ENCODE measurements at regions not wholly inside any gene's neighbourhood (a gene's known extent, or its start where the extent isn't known, plus 50 kb on each side); places are given as distances from the start of the nearest gene placed in this dataset.

DNA sequence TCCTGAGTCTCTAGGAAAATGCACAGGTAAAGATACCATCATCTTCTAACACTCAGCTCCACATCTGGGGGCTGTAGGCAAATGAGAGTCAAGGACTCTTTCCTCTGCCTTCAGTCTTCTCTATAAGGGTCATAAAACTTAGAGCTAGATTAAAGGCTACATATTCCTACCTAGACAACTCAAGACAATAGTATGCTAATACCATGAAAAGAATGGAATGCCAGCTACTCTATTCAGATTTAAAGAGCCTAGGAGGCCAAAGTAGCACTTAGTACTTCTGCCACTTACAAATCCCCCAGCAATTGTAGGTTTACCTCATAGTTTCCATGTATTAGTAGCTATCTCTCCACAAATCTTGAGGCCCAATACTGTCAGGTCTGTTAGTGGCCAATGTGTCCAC is 453.0 kb downstream of the SLITRK5 start:
- TF ChIP-seq, protein P1, sequence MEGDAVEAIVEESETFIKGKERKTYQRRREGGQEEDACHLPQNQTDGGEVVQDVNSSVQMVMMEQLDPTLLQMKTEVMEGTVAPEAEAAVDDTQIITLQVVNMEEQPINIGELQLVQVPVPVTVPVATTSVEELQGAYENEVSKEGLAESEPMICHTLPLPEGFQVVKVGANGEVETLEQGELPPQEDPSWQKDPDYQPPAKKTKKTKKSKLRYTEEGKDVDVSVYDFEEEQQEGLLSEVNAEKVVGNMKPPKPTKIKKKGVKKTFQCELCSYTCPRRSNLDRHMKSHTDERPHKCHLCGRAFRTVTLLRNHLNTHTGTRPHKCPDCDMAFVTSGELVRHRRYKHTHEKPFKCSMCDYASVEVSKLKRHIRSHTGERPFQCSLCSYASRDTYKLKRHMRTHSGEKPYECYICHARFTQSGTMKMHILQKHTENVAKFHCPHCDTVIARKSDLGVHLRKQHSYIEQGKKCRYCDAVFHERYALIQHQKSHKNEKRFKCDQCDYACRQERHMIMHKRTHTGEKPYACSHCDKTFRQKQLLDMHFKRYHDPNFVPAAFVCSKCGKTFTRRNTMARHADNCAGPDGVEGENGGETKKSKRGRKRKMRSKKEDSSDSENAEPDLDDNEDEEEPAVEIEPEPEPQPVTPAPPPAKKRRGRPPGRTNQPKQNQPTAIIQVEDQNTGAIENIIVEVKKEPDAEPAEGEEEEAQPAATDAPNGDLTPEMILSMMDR (IDR thresholded peaks at IDR 0.05; ENCODE audit: low read depth, low read length, missing input control) = no peak
- TF ChIP-seq, protein P2, sequence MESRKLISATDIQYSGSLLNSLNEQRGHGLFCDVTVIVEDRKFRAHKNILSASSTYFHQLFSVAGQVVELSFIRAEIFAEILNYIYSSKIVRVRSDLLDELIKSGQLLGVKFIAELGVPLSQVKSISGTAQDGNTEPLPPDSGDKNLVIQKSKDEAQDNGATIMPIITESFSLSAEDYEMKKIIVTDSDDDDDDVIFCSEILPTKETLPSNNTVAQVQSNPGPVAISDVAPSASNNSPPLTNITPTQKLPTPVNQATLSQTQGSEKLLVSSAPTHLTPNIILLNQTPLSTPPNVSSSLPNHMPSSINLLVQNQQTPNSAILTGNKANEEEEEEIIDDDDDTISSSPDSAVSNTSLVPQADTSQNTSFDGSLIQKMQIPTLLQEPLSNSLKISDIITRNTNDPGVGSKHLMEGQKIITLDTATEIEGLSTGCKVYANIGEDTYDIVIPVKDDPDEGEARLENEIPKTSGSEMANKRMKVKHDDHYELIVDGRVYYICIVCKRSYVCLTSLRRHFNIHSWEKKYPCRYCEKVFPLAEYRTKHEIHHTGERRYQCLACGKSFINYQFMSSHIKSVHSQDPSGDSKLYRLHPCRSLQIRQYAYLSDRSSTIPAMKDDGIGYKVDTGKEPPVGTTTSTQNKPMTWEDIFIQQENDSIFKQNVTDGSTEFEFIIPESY (IDR thresholded peaks at IDR 0.05) = no peak
- TF ChIP-seq FOXA1 (IDR thresholded peaks at IDR 0.05) = no peak
- no peak for TF ChIP-seq GABPA (IDR thresholded peaks at IDR 0.05 in 1 of 2, conservative IDR thresholded peaks at IDR 0.05 in 1 of 2)
- no peak for TF ChIP-seq TAF1 (conservative IDR thresholded peaks at IDR 0.05)
- TF ChIP-seq RAD21 (IDR thresholded peaks at IDR 0.05) = no peak
- TF ChIP-seq HNF4G (IDR thresholded peaks at IDR 0.05) = no peak

Data from liver (tissue), 3 donors.